HCT116 (cell line): ENCODE measurements at regions not wholly inside any gene's neighbourhood (a gene's known extent, or its start where the extent isn't known, plus 50 kb on each side); places are given as distances from the start of the nearest gene placed in this dataset.

Source experiments
- ATAC-seq: fragments of 200-7000 bp; cut with Tn5 transposase; 2 replicates; pipeline ENCODE4 v1.9.1; 2020; ENCODE audit warnings: mild to moderate bottlenecking, moderate library complexity
- BruUV-seq: library from RNA; stranded (reverse); fragments of 400-500 nt; replicated peaks from 2 replicates; lab custom pipeline; 2021; lab: Mats Ljungman, UMichigan
- CTCF ChIA-PET: fragments of 300-600 bp; sonication (Branson Sonifier 250); formaldehyde crosslinking; loops from one replicate; lab custom pipeline; 2021; ENCODE audit warnings: antibody characterized with exemption; lab: Charles Lee
- POLR2A ChIA-PET: fragments of 300-600, 350-600 bp; sonication (Branson Sonifier 250); formaldehyde crosslinking; loops from one replicate; lab custom pipeline; 2021; ENCODE audit warnings: antibody characterized with exemption; lab: Charles Lee
- RAD21 ChIA-PET, 2 experiments: fragments of 300-600 bp; sonication (Branson Sonifier 250); formaldehyde crosslinking; loops; one replicate each; lab custom pipeline; 2023; ENCODE audit warnings: low total read pairs in 2 of 2; ENCODE audit not compliant: uncharacterized antibody in 2 of 2, unreplicated experiment in 2 of 2, low non-redundant PET in 1 of 2; lab: Charles Lee
- DNase-seq: peaks from one replicate; pipeline ENCODE4 v3.0.0-alpha.2; 2010; ENCODE audit warnings: low read depth, low spot score
- H2AFZ ChIP-seq: fragments of 200-600 bp; shearing (Covaris generic), sonication (generic); 2 replicates; pipeline ENCODE4 v1.6.1; 2017; ENCODE audit warnings: low read depth, mixed run types, mixed read lengths, antibody characterized with exemption, low read length; ENCODE audit not compliant: poor library complexity, severe bottlenecking
- H3K27ac ChIP-seq: 2 replicates; pipeline ENCODE4 v1.5.1; 2012; ENCODE audit warnings: low read depth, low read length
- H3K27me3 ChIP-seq: fragments of 200-600 bp; sonication (generic); 2 replicates; pipeline ENCODE4 v1.6.1; 2016; ENCODE audit warnings: mixed run types, low read length, mixed read lengths; ENCODE audit not compliant: insufficient read depth
- H3K36me3 ChIP-seq, 2 experiments: fragments of 200-500 bp in 1 of 2; fragments of 200-600 bp in 1 of 2; sonication (Bioruptor generic) in 1 of 2; sonication (generic) in 1 of 2; 2 replicates each; pipeline versions ENCODE4 v1.5.1 to v1.6.1; 2014 to 2016; ENCODE audit warnings: low read length in 2 of 2, inconsistent platforms in 1 of 2, mixed read lengths in 1 of 2, mixed run types in 1 of 2; ENCODE audit not compliant: insufficient read depth in 2 of 2, control insufficient read depth in 1 of 2
- H3K4me1 ChIP-seq, 2 experiments: fragments of 200-600 bp in 1 of 2; sonication (generic) in 1 of 2; 2 replicates each; pipeline versions ENCODE4 v1.5.1 to v1.6.1; 2012 to 2017; ENCODE audit warnings: low read length in 2 of 2, inconsistent platforms in 1 of 2, mild to moderate bottlenecking in 1 of 2, mixed read lengths in 1 of 2, mixed run types in 1 of 2, moderate library complexity in 1 of 2; ENCODE audit not compliant: insufficient read depth in 2 of 2, control insufficient read depth in 1 of 2
- H3K4me2 ChIP-seq: fragments of 200-600 bp; sonication (generic); 2 replicates; pipeline ENCODE4 v1.6.1; 2017; ENCODE audit warnings: mixed run types, low read length, mixed read lengths
- H3K4me3 ChIP-seq, 2 experiments: fragments of 200-600 bp in 1 of 2; sonication (generic) in 1 of 2; replicated peaks in 1 of 2; 2 replicates each; pipeline ENCODE4 v1.5.1; 2011 to 2016; ENCODE audit warnings: low read length in 2 of 2, control low read depth in 1 of 2, low read depth in 1 of 2, mild to moderate bottlenecking in 1 of 2, mixed read lengths in 1 of 2, mixed run types in 1 of 2
- H3K79me2 ChIP-seq: fragments of 200-600 bp; sonication (generic); 2 replicates; pipeline ENCODE4 v1.6.1; 2017; ENCODE audit warnings: mild to moderate bottlenecking, mixed run types, low read length, moderate library complexity, mixed read lengths; ENCODE audit not compliant: insufficient read depth
- H3K9ac ChIP-seq: fragments of 200-600 bp; sonication (generic); 2 replicates; pipeline ENCODE4 v1.6.1; 2016; ENCODE audit warnings: low read length, mixed read lengths
- H3K9me2 ChIP-seq: fragments of 200-600 bp; sonication (generic), shearing (Covaris generic); 2 replicates; pipeline ENCODE4 v1.6.1; 2017; ENCODE audit warnings: mixed run types, mild to moderate bottlenecking, moderate library complexity; ENCODE audit not compliant: insufficient read depth
- H3K9me3 ChIP-seq, 2 experiments: fragments of 200-500 bp in 1 of 2; fragments of 200-600 bp in 1 of 2; sonication (Bioruptor generic) in 1 of 2; sonication (generic) in 1 of 2; 2 replicates each; pipeline ENCODE4 v1.6.1; 2014 to 2017; ENCODE audit warnings: low read length in 2 of 2, mixed read lengths in 2 of 2, inconsistent platforms in 1 of 2, low read depth in 1 of 2, mild to moderate bottlenecking in 1 of 2, mixed run types in 1 of 2, moderate library complexity in 1 of 2; ENCODE audit not compliant: control insufficient read depth in 1 of 2, insufficient read depth in 1 of 2
- H4K20me1 ChIP-seq: fragments of 200-600 bp; sonication (generic), shearing (Covaris generic); 2 replicates; pipeline ENCODE4 v1.6.1; 2017; ENCODE audit warnings: mixed run types, mild to moderate bottlenecking, moderate library complexity; ENCODE audit not compliant: insufficient read depth
- ATF3 ChIP-seq: IDR thresholded peaks from 2 replicates; pipeline ENCODE4 v1.6.1; 2012
- CBX3 ChIP-seq: IDR thresholded peaks from 2 replicates; pipeline ENCODE4 v1.6.1; 2012; ENCODE audit warnings: low read depth
- CEBPB ChIP-seq: IDR thresholded peaks from 2 replicates; pipeline ENCODE4 v1.6.1; 2012; ENCODE audit warnings: low read depth
- CTCF ChIP-seq, 3 experiments: fragments of 200-600 bp in 1 of 3; sonication (generic) in 1 of 3; IDR thresholded peaks in 2 of 3; conservative IDR thresholded peaks in 1 of 3; 2 replicates each; pipeline ENCODE4 v1.5.1; 2012 to 2017; ENCODE audit warnings: low read depth in 2 of 3, low read length in 2 of 3, antibody characterized with exemption in 1 of 3, borderline replicate concordance in 1 of 3, control low read depth in 1 of 3, mild to moderate bottlenecking in 1 of 3, mixed read lengths in 1 of 3, mixed run types in 1 of 3, moderate library complexity in 1 of 3; ENCODE audit not compliant: insufficient read depth in 1 of 3
- EGR1 ChIP-seq: IDR thresholded peaks from 2 replicates; pipeline ENCODE4 v1.6.1; 2012; ENCODE audit warnings: low read depth
- ELF1 ChIP-seq: IDR thresholded peaks from 2 replicates; pipeline ENCODE4 v1.6.1; 2012; ENCODE audit warnings: low read depth, borderline replicate concordance
- FOSL1 ChIP-seq: IDR thresholded peaks from 2 replicates; pipeline ENCODE4 v1.6.1; 2012; ENCODE audit warnings: low read depth
- JUND ChIP-seq: IDR thresholded peaks from 2 replicates; pipeline ENCODE4 v1.6.1; 2012
- POLR2AphosphoS5 ChIP-seq: IDR thresholded peaks from 2 replicates; pipeline ENCODE4 v1.6.1; 2011; ENCODE audit warnings: mild to moderate bottlenecking, low read depth, low read length, moderate library complexity
- RAD21 ChIP-seq: IDR thresholded peaks from 2 replicates; pipeline ENCODE4 v1.6.1; 2012; ENCODE audit warnings: low read depth, mild to moderate bottlenecking
- SIN3A ChIP-seq: IDR thresholded peaks from 2 replicates; pipeline ENCODE4 v1.6.1; 2012; ENCODE audit warnings: low read depth
- SP1 ChIP-seq: IDR thresholded peaks from 2 replicates; pipeline ENCODE4 v1.6.1; 2012; ENCODE audit warnings: low read depth
- ZFX ChIP-seq: fragments of 450-650 bp; IDR thresholded peaks from 2 replicates; pipeline ENCODE4 v1.6.1; 2017
- ZNF274 ChIP-seq: fragments of 200-500 bp; sonication (Bioruptor generic); IDR thresholded peaks from 2 replicates; pipeline ENCODE4 v1.6.1; 2014; ENCODE audit warnings: mild to moderate bottlenecking, low read depth, low read length, inconsistent platforms
- intact Hi-C: fragments of 100-400 bp; cut with micrococcal nuclease; formaldehyde crosslinking; loops from 2 replicates; pipeline ENCODE4 v1.10.0; 2022

- Histone ChIP-seq H3K4me2 (no peak overlapping the region), H3K79me2 (no peaks in the 10 kb centered on the region), H3K9me3 (no peaks in the 10 kb centered on the region), H2AFZ (no peak overlapping the region), H3K27me3 (no peaks in the 10 kb centered on the region), H3K36me3 (no peaks in the 10 kb centered on the region), H3K4me1 (no peaks in the 10 kb centered on the region), H3K9ac (no peak overlapping the region), H3K9me2 (no peaks in the 10 kb centered on the region), H4K20me1 (no peaks in the 10 kb centered on the region), H3K27ac (no peak overlapping the region), H3K4me3 (no peak overlapping the region)
- no TSS peak for BruUV-seq
- TF ChIP-seq CTCF (IDR thresholded peaks at IDR 0.05 in 2 of 3, conservative IDR thresholded peaks at IDR 0.05 in 1 of 3; ENCODE audit: borderline replicate concordance in 1 of 3, insufficient read depth in 1 of 3, low read depth in 2 of 3, low read length in 2 of 3) (no peak), EGR1 (no peak), SIN3A (no peak), SP1 (no peak), JUND (no peak), ZNF274 (no peak), POLR2AphosphoS5 (no peak), CEBPB (no peak), ELF1 (no peak), RAD21 (no peak), ZFX (no peak), ATF3 (no peak), FOSL1 (no peak), CBX3 (no peak)
- POLR2A ChIA-PET: no interaction called here
- DNase-seq (no peak), ATAC-seq (no peak)
- RAD21 ChIA-PET: no interaction called here
- CTCF ChIA-PET: no interaction called here
- intact Hi-C loops: no loop called here
Observed at GRCh38 chr12:87923361-87923760, 105.8 kb downstream of the C12orf50 start.
